ENCODE measurements at regions not wholly inside any gene's neighbourhood (a gene's known extent, or its start where the extent isn't known, plus 50 kb on each side); places are given as distances from the start of the nearest gene placed in this dataset.

DNA sequence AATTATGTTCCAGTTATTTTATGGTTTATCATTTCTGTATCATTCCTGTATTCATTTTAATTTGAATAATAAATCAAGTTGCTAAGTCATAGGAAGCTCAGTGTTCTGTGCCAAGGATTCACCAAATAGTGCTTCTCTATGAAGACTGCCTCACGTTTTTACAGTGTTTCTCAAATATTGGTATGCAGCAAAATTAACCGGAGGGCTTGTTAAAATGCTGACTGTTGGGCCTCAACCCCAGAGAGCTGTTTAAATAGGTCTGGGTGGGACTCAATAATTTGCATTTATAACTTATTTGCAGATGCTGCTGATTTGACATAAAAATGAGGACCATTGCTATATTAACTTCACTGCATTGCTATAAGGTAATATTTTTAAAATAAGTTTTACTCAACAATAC lies 166.7 kb downstream of the TINAG start:
- no TSS peak for BruUV-seq (replicated peaks)
- H2AFZ ChIP-seq (ENCODE audit: low read depth, low read length): no peak overlapping the region
- H3K4me3 ChIP-seq: no peak overlapping the region
- FAIRE-seq: no peak
- no peak overlapping the region for H3K27ac ChIP-seq (ENCODE audit: extremely low read depth, low read depth, low read length)
- no peak overlapping the region for H3K9ac ChIP-seq (ENCODE audit: insufficient read depth in 1 of 2, low read depth in 2 of 2, low read length in 2 of 2)
- H3K79me2 ChIP-seq (ENCODE audit: control insufficient read depth, insufficient read depth, low read length): no peaks in the 10 kb centered on the region
- H3K9me3 ChIP-seq (replicated peaks; ENCODE audit: control insufficient read depth, insufficient read depth, low read depth, low read length): no peaks in the 10 kb centered on the region
- WGBS (ENCODE audit: insufficient coverage, low coverage, missing lambda C conversion rate): 0% methylated on average over 2 of the region's 2 CpGs
- POLR2A ChIA-PET: no interaction called here
- no peak for DNase-seq (ENCODE audit: extremely low read depth in 1 of 4, low spot score in 3 of 4)
- H4K20me1 ChIP-seq (replicated peaks; ENCODE audit: control insufficient read depth, insufficient read depth, low read length): no peaks in the 10 kb centered on the region
- no peak for ATAC-seq
- intact Hi-C loops (cut with micrococcal nuclease) (no loop called here), in situ Hi-C loops (cut with MboI) (no loop called here)
- CTCF ChIA-PET (ENCODE audit: low intra/inter-chr PET ratio): no interaction called here
- H3K4me1 ChIP-seq (replicated peaks in 1 of 2; ENCODE audit: control insufficient read depth in 2 of 2, insufficient read depth in 2 of 2, low read length in 2 of 2): no peaks in the 10 kb centered on the region
- no peak overlapping the region for H3K4me2 ChIP-seq (ENCODE audit: insufficient read depth, low read length)
- TF ChIP-seq LEF1 (IDR thresholded peaks at IDR 0.05) (no peak), SREBF1 (IDR thresholded peaks at IDR 0.05; ENCODE audit: borderline replicate concordance, low read depth, low read length) (no peak), ZNF717 (CRISPR knock-in tag; IDR thresholded peaks at IDR 0.05) (no peak)
- H3K36me3 ChIP-seq (ENCODE audit: control insufficient read depth, insufficient read depth, low read length): no peaks in the 10 kb centered on the region
- no peaks in the 10 kb centered on the region for H3K27me3 ChIP-seq (ENCODE audit: control insufficient read depth in 2 of 2, insufficient read depth in 2 of 2, low read length in 2 of 2)
- no peaks in the 10 kb centered on the region for H3K9me1 ChIP-seq (ENCODE audit: control insufficient read depth, insufficient read depth, low read length)

DNA sequence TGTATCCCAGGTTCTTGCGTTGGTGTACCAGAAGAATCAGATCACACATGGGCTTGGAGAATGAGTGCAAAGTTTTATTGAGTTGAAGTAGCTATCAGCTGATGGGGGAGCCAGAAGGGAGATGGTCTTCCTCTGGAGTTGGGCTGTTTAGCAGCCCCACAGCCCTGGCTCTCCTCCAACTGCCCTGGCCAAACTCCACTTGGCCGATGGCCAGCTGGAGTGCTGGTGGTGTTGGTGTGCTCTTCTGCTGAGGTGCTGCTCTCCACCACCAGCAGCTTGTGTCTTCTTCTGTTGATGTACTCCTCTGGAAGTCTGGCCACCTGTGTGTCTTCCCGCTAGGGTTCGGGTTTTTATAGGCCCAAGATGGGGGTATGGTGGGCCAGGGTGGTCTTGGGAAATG lies 172.8 kb downstream of the TINAG start:
- Histone ChIP-seq H3K9me3 (replicated peaks; ENCODE audit: control insufficient read depth, insufficient read depth, low read depth, low read length) (no peaks in the 10 kb centered on the region), H3K27me3 (ENCODE audit: control insufficient read depth in 2 of 2, insufficient read depth in 2 of 2, low read length in 2 of 2) (no peaks in the 10 kb centered on the region), H4K20me1 (replicated peaks; ENCODE audit: control insufficient read depth, insufficient read depth, low read length) (no peaks in the 10 kb centered on the region), H3K4me1 (replicated peaks in 1 of 2; ENCODE audit: control insufficient read depth in 2 of 2, insufficient read depth in 2 of 2, low read length in 2 of 2) (no peaks in the 10 kb centered on the region), H3K4me2 (ENCODE audit: insufficient read depth, low read length) (no peak overlapping the region), H3K36me3 (ENCODE audit: control insufficient read depth, insufficient read depth, low read length) (no peaks in the 10 kb centered on the region), H3K79me2 (ENCODE audit: control insufficient read depth, insufficient read depth, low read length) (no peaks in the 10 kb centered on the region), H3K27ac (ENCODE audit: extremely low read depth, low read depth, low read length) (no peak overlapping the region), H3K9me1 (ENCODE audit: control insufficient read depth, insufficient read depth, low read length) (no peaks in the 10 kb centered on the region), H3K4me3 (no peak overlapping the region), H2AFZ (ENCODE audit: low read depth, low read length) (no peak overlapping the region), H3K9ac (ENCODE audit: insufficient read depth in 1 of 2, low read depth in 2 of 2, low read length in 2 of 2) (no peak overlapping the region)
- intact Hi-C loops (cut with micrococcal nuclease) (no loop called here), in situ Hi-C loops (cut with MboI) (no loop called here)
- DNase-seq (ENCODE audit: extremely low read depth in 1 of 4, low spot score in 3 of 4): no peak
- ChIA-PET CTCF (ENCODE audit: low intra/inter-chr PET ratio) (no interaction called here), POLR2A (no interaction called here)
- BruUV-seq (replicated peaks): no TSS peak
- 2% methylated on average over 4 of the region's 4 CpGs for WGBS (ENCODE audit: insufficient coverage, low coverage, missing lambda C conversion rate)
- no peak for ATAC-seq
- no peak for FAIRE-seq
- TF ChIP-seq NFE2 (IDR thresholded peaks at IDR 0.05; ENCODE audit: low read depth) (no peak), KLF10 (CRISPR knock-in tag; IDR thresholded peaks at IDR 0.05) (no peak), PTBP1 (IDR thresholded peaks at IDR 0.05; ENCODE audit: low read depth, low read length) (no peak), ZNF3 (CRISPR knock-in tag; IDR thresholded peaks at IDR 0.05) (no peak), ZNF134 (CRISPR knock-in tag; conservative IDR thresholded peaks at IDR 0.05) (no peak), ZNF717 (CRISPR knock-in tag; IDR thresholded peaks at IDR 0.05) (no peak), MCM5 (IDR thresholded peaks at IDR 0.05; ENCODE audit: low read depth) (no peak), MECOM (CRISPR knock-in tag; IDR thresholded peaks at IDR 0.05) (no peak), NONO (IDR thresholded peaks at IDR 0.05; ENCODE audit: low read depth in 2 of 2, low read length in 1 of 2) (no peak), POLR2AphosphoS5 (IDR thresholded peaks at IDR 0.05; ENCODE audit: control insufficient read depth, insufficient read depth, low read depth, low read length) (no peak)
- TF ChIP-seq, protein P1, sequence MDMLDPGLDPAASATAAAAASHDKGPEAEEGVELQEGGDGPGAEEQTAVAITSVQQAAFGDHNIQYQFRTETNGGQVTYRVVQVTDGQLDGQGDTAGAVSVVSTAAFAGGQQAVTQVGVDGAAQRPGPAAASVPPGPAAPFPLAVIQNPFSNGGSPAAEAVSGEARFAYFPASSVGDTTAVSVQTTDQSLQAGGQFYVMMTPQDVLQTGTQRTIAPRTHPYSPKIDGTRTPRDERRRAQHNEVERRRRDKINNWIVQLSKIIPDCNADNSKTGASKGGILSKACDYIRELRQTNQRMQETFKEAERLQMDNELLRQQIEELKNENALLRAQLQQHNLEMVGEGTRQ (CRISPR knock-in tag; IDR thresholded peaks at IDR 0.05): no peak
